Uterus (tissue), 2 donors: ENCODE measurements at regions not wholly inside any gene's neighbourhood (a gene's known extent, or its start where the extent isn't known, plus 50 kb on each side); places are given as distances from the start of the nearest gene placed in this dataset.

ENCODE experiments used
- CTCF ChIP-seq, 4 experiments: fragments of 200-600 bp in 2 of 4; fragments of 450-650 bp in 2 of 4; sonication (generic) in 2 of 4; IDR thresholded peaks; one replicate each; pipeline ENCODE4 v1.5.1; 2016 to 2019; ENCODE audit warnings: antibody characterized with exemption in 4 of 4, mild to moderate bottlenecking in 2 of 4, moderate library complexity in 1 of 4
- POLR2A ChIP-seq, 2 donors: fragments of 450-650 bp; IDR thresholded peaks; one replicate each; pipeline ENCODE4 v1.6.1; 2016; ENCODE audit warnings: antibody characterized with exemption in 2 of 2, mild to moderate bottlenecking in 1 of 2, moderate library complexity in 1 of 2

GRCh38 chr12:27907766-27908165 is 64.8 kb downstream of the PTHLH start:
- TF ChIP-seq CTCF (IDR thresholded peaks at IDR 0.05) (no peak), POLR2A (IDR thresholded peaks at IDR 0.05) (no peak)
